SU-DHL-6 (cell line): ENCODE measurements at regions not wholly inside any gene's neighbourhood (a gene's known extent, or its start where the extent isn't known, plus 50 kb on each side); places are given as distances from the start of the nearest gene placed in this dataset.

Source experiments
- CTCF ChIP-seq: fragments of 200-600 bp; sonication (generic); IDR thresholded peaks from one replicate; pipeline ENCODE4 v1.5.1; 2017; ENCODE audit warnings: antibody characterized with exemption, mild to moderate bottlenecking, low read length, moderate library complexity; ENCODE audit not compliant: insufficient read depth, poor library complexity, severe bottlenecking
- EZH2phosphoT487 ChIP-seq: fragments of 200-600 bp; sonication (generic), shearing (Covaris generic); conservative IDR thresholded peaks from 2 replicates; pipeline ENCODE4 v1.6.1; 2018; ENCODE audit warnings: mild to moderate bottlenecking, antibody characterized with exemption, low read length, moderate library complexity, mixed read lengths

GRCh38 chr19:23509686-23510450 is 114.6 kb upstream of the ZNF91 start:
- TF ChIP-seq CTCF = no peak
- TF ChIP-seq EZH2phosphoT487 = no peak
